22Rv1 (cell line): ENCODE measurements at regions not wholly inside any gene's neighbourhood (a gene's known extent, or its start where the extent isn't known, plus 50 kb on each side); places are given as distances from the start of the nearest gene placed in this dataset.

ENCODE experiments used
- ZFX ChIP-seq: fragments of 450-650 bp; IDR thresholded peaks from 2 replicates; pipeline ENCODE4 v1.6.1; 2017; ENCODE audit warnings: antibody characterized with exemption, borderline replicate concordance
- TF ChIP-seq, protein P1 (sequence below): fragments of 450-650 bp; IDR thresholded peaks from 2 replicates; pipeline ENCODE4 v1.5.1; 2017; ENCODE audit warnings: mild to moderate bottlenecking

DNA sequence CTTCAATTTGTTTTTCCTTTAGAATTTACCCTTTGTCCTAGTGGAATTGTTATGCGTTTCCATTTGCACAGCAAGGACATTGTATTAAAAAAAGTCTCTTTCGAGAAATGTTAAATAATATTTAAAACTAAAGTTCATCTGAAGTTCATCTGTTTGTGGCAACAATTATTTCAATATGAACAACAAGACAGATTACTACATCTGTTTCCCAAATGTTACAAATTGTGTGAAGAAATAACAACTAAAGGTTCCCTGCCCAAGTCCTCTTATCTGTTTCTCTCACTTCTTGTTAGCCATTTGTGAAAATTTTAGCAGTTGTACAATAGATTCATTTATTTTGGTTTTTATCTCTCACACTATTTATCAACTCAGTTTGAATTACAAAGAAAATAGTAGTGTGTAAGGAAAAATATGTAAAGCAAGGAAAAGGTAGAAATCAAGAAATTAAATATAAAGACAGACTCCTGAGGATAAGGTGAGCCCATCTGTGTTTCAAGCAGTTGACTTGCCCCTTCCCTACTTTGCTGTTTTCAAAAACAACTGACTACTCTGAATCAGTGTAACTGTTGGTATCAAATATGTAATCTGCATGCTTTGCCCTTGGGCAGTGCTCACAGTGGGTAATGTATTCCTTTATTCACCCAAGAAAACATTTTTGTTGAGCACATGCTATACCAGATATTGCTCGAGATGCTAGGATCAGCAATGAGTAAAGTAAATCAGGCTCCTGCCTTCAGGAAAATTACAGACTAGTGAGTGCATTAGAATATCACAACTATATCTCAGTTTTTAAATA is 118.9 kb upstream of the PCDH7 start:
- no peak for TF ChIP-seq ZFX
- TF ChIP-seq, protein P1, sequence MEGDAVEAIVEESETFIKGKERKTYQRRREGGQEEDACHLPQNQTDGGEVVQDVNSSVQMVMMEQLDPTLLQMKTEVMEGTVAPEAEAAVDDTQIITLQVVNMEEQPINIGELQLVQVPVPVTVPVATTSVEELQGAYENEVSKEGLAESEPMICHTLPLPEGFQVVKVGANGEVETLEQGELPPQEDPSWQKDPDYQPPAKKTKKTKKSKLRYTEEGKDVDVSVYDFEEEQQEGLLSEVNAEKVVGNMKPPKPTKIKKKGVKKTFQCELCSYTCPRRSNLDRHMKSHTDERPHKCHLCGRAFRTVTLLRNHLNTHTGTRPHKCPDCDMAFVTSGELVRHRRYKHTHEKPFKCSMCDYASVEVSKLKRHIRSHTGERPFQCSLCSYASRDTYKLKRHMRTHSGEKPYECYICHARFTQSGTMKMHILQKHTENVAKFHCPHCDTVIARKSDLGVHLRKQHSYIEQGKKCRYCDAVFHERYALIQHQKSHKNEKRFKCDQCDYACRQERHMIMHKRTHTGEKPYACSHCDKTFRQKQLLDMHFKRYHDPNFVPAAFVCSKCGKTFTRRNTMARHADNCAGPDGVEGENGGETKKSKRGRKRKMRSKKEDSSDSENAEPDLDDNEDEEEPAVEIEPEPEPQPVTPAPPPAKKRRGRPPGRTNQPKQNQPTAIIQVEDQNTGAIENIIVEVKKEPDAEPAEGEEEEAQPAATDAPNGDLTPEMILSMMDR, result no peak
